GM21526 (cell line): ENCODE measurements at regions not wholly inside any gene's neighbourhood (a gene's known extent, or its start where the extent isn't known, plus 50 kb on each side); places are given as distances from the start of the nearest gene placed in this dataset.

Source experiments
- ATAC-seq: cut with Tn5 transposase; IDR thresholded peaks from one replicate; pipeline ENCODE4 v1.9.1; 2021; ENCODE audit warnings: moderate library complexity; ENCODE audit not compliant: unreplicated experiment, low FRiP score

- ATAC-seq, result peak; percentile 71
Measured at GRCh38 chr11:26134481-26135355, 197.2 kb upstream of the ANO3 start.

GRCh38 chr11:26137651-26138050 is 194.3 kb upstream of the ANO3 start:
- no peak for ATAC-seq

GRCh38 chr11:26142891-26143290 is 189.0 kb upstream of the ANO3 start:
- ATAC-seq, result no peak

- ATAC-seq, result no peak
Measured at GRCh38 chr11:26143566-26144290, 188.2 kb upstream of the ANO3 start.

GRCh38 chr11:26144291-26144690 is 187.6 kb upstream of the ANO3 start:
- ATAC-seq, result no peak

- ATAC-seq, result no peak
Measured at GRCh38 chr11:26144911-26145310, 187.0 kb upstream of the ANO3 start.

GRCh38 chr11:26149585-26149984 is 182.3 kb upstream of the ANO3 start:
- no peak for ATAC-seq

- no peak for ATAC-seq
Measured at GRCh38 chr11:26150031-26150430, 181.9 kb upstream of the ANO3 start.

GRCh38 chr11:26158251-26158650 is 173.7 kb upstream of the ANO3 start:
- ATAC-seq, result no peak

- ATAC-seq, result no peak
Measured at GRCh38 chr11:26162291-26162690, 169.6 kb upstream of the ANO3 start.

- ATAC-seq, result no peak
Measured at GRCh38 chr11:26186389-26186788, 145.5 kb upstream of the ANO3 start.

GRCh38 chr11:26187639-26188038 is 144.3 kb upstream of the ANO3 start:
- ATAC-seq, result no peak

GRCh38 chr11:26188554-26188953 is 143.4 kb upstream of the ANO3 start:
- ATAC-seq, result no peak

- ATAC-seq, result peak; percentile 67
Measured at GRCh38 chr11:26191193-26191592, 140.7 kb upstream of the ANO3 start.

- ATAC-seq, result no peak
Measured at GRCh38 chr11:26193694-26194365, 138.1 kb upstream of the ANO3 start.

- no peak for ATAC-seq
Measured at GRCh38 chr11:26194881-26195280, 137.0 kb upstream of the ANO3 start.

- ATAC-seq, result no peak
Measured at GRCh38 chr11:26198532-26199096, 133.3 kb upstream of the ANO3 start.

- no peak for ATAC-seq
Measured at GRCh38 chr11:26199331-26200095, 132.4 kb upstream of the ANO3 start.

- no peak for ATAC-seq
Measured at GRCh38 chr11:26201411-26201810, 130.5 kb upstream of the ANO3 start.

GRCh38 chr11:26202754-26203153 is 129.2 kb upstream of the ANO3 start:
- no peak for ATAC-seq
